ENCODE measurements at regions not wholly inside any gene's neighbourhood (a gene's known extent, or its start where the extent isn't known, plus 50 kb on each side); places are given as distances from the start of the nearest gene placed in this dataset.

GRCh38 chr22:25386538-25386884 is 167.1 kb downstream of the CRYBB2 start:
- Histone ChIP-seq H3K9me3 (ENCODE audit: low read length) (no peaks in the 10 kb centered on the region), H3K27me3 (ENCODE audit: insufficient read depth, low read depth, low read length) (no peaks in the 10 kb centered on the region), H2AFZ (ENCODE audit: low read depth, low read length) (no peak overlapping the region), H3F3A (ENCODE audit: insufficient read depth, low read length, poor library complexity, severe bottlenecking) (no peaks in the 10 kb centered on the region), H3K9me2 (ENCODE audit: insufficient read depth, low read length) (no peaks in the 10 kb centered on the region), H4K20me1 (ENCODE audit: insufficient read depth) (no peaks in the 10 kb centered on the region), H3K4me2 (ENCODE audit: low read length) (no peak overlapping the region), H3K27ac (ENCODE audit: low read length) (no peak overlapping the region), H3K9ac (ENCODE audit: low read length) (no peak overlapping the region), H3K4me3 (ENCODE audit: low read length) (no peak overlapping the region), H3K36me3 (ENCODE audit: insufficient read depth, low read length) (no peaks in the 10 kb centered on the region), H3K79me2 (replicated peaks; ENCODE audit: insufficient read depth, low read length) (no peaks in the 10 kb centered on the region)
- no peak for TF ChIP-seq RAD21 (conservative IDR thresholded peaks at IDR 0.05)
- TF ChIP-seq CTCF (IDR thresholded peaks at IDR 0.05; ENCODE audit: poor library complexity, severe bottlenecking): no peak
- no peak for TF ChIP-seq TAF1 (IDR thresholded peaks at IDR 0.05; ENCODE audit: low read depth)
- TF ChIP-seq POLR2AphosphoS5 (IDR thresholded peaks at IDR 0.05): no peak
- no peak for TF ChIP-seq EP300 (conservative IDR thresholded peaks at IDR 0.05; ENCODE audit: poor library complexity, severe bottlenecking)
- TF ChIP-seq SMC3 (conservative IDR thresholded peaks at IDR 0.05; ENCODE audit: poor library complexity): no peak
- no peak for TF ChIP-seq REST (IDR thresholded peaks at IDR 0.05; ENCODE audit: borderline replicate concordance)
- no peak for TF ChIP-seq EZH2 (IDR thresholded peaks at IDR 0.05; ENCODE audit: borderline replicate concordance, insufficient read depth, low read length, poor library complexity, severe bottlenecking)
- TF ChIP-seq MXI1 (conservative IDR thresholded peaks at IDR 0.05; ENCODE audit: poor library complexity, severe bottlenecking): no peak

DNA sequence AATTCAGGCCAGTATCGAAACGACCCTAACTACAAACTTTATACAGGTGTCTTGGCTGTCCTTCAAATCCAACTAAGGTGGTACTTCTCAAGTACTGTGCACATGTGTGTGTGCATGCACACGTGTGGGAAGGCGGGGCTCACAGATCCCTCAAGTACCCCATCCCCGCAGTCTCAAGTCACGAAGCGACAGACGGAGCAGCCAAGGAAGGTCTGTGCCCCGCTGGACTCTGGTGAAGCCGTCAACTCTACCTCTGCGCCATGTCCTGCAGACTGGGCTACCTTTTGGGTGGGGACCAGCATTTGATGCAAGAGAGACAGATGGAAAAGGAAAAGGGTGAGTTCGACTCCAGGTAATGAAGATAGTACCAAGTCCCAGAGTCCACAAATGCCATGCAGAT is 169.0 kb downstream of the CRYBB2 start:
- Histone ChIP-seq H3K9me3 (ENCODE audit: low read length) (no peaks in the 10 kb centered on the region), H3K4me2 (ENCODE audit: low read length) (no peak overlapping the region), H4K20me1 (ENCODE audit: insufficient read depth) (no peaks in the 10 kb centered on the region), H3K79me2 (replicated peaks; ENCODE audit: insufficient read depth, low read length) (no peaks in the 10 kb centered on the region), H3F3A (ENCODE audit: insufficient read depth, low read length, poor library complexity, severe bottlenecking) (no peaks in the 10 kb centered on the region), H2AFZ (ENCODE audit: low read depth, low read length) (no peak overlapping the region), H3K4me3 (ENCODE audit: low read length) (no peak overlapping the region), H3K36me3 (ENCODE audit: insufficient read depth, low read length) (no peaks in the 10 kb centered on the region), H3K27me3 (ENCODE audit: insufficient read depth, low read depth, low read length) (no peaks in the 10 kb centered on the region), H3K27ac (ENCODE audit: low read length) (no peak overlapping the region), H3K9me2 (ENCODE audit: insufficient read depth, low read length) (no peaks in the 10 kb centered on the region), H3K9ac (ENCODE audit: low read length) (no peak overlapping the region)
- TF ChIP-seq TAF1 (IDR thresholded peaks at IDR 0.05; ENCODE audit: low read depth) (no peak), RAD21 (conservative IDR thresholded peaks at IDR 0.05) (no peak), EP300 (conservative IDR thresholded peaks at IDR 0.05; ENCODE audit: poor library complexity, severe bottlenecking) (no peak), POLR2AphosphoS5 (IDR thresholded peaks at IDR 0.05) (no peak), SMC3 (conservative IDR thresholded peaks at IDR 0.05; ENCODE audit: poor library complexity) (no peak), REST (IDR thresholded peaks at IDR 0.05; ENCODE audit: borderline replicate concordance) (no peak), MXI1 (conservative IDR thresholded peaks at IDR 0.05; ENCODE audit: poor library complexity, severe bottlenecking) (no peak), CTCF (IDR thresholded peaks at IDR 0.05; ENCODE audit: poor library complexity, severe bottlenecking) (no peak), EZH2 (IDR thresholded peaks at IDR 0.05; ENCODE audit: borderline replicate concordance, insufficient read depth, low read length, poor library complexity, severe bottlenecking) (no peak)
